ENCODE measurements at regions not wholly inside any gene's neighbourhood (a gene's known extent, or its start where the extent isn't known, plus 50 kb on each side); places are given as distances from the start of the nearest gene placed in this dataset.

- no peak for TF ChIP-seq SUZ12 (IDR thresholded peaks at IDR 0.05; ENCODE audit: extremely low read depth, insufficient read depth, insufficient read length)
- TF ChIP-seq YY1 (IDR thresholded peaks at IDR 0.05; ENCODE audit: insufficient read depth, insufficient read length) = no peak
Observed at GRCh38 chr9:105023788-105024187, 95.8 kb upstream of the ABCA1 start.

Measured in NT2/D1 (cell line).